ENCODE measurements at regions not wholly inside any gene's neighbourhood (a gene's known extent, or its start where the extent isn't known, plus 50 kb on each side); places are given as distances from the start of the nearest gene placed in this dataset.

DNA sequence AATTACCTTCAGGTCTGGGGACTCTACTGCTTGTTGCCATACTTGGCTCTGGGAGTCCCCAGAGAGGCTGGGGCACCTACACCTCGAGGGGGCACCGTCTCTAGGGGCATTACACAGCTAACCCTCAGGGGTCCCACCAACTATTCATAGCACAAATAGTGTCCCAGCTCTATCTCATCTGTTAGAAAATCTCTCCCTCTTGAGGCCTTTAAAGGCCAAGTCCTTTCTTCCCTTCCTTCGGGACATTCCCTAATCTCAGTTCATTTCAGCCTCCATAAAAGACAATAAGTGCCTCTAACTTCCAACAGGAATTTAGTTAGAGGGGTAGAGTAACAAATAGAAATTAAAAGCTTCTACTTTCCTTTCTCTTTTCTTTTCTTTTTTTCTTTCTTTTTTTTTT is 55.8 kb upstream of the SORBS2 start:
- TF ChIP-seq, protein P1, sequence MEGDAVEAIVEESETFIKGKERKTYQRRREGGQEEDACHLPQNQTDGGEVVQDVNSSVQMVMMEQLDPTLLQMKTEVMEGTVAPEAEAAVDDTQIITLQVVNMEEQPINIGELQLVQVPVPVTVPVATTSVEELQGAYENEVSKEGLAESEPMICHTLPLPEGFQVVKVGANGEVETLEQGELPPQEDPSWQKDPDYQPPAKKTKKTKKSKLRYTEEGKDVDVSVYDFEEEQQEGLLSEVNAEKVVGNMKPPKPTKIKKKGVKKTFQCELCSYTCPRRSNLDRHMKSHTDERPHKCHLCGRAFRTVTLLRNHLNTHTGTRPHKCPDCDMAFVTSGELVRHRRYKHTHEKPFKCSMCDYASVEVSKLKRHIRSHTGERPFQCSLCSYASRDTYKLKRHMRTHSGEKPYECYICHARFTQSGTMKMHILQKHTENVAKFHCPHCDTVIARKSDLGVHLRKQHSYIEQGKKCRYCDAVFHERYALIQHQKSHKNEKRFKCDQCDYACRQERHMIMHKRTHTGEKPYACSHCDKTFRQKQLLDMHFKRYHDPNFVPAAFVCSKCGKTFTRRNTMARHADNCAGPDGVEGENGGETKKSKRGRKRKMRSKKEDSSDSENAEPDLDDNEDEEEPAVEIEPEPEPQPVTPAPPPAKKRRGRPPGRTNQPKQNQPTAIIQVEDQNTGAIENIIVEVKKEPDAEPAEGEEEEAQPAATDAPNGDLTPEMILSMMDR (IDR thresholded peaks at IDR 0.05; ENCODE audit: poor library complexity, severe bottlenecking), result no peak
- TF ChIP-seq EP300 (conservative IDR thresholded peaks at IDR 0.05; ENCODE audit: poor library complexity, severe bottlenecking) (no peak), REST (IDR thresholded peaks at IDR 0.05; ENCODE audit: borderline replicate concordance) (no peak)
